ENCODE measurements at regions not wholly inside any gene's neighbourhood (a gene's known extent, or its start where the extent isn't known, plus 50 kb on each side); places are given as distances from the start of the nearest gene placed in this dataset.

GRCh38 chr13:50299546-50300249, 284.5 kb downstream of the KCNRG start:
- H3K9me3 ChIP-seq, result no peaks in the 10 kb centered on the region
- no peak overlapping the region for H3K27ac ChIP-seq
- no peaks in the 10 kb centered on the region for H3K36me3 ChIP-seq
- intact Hi-C loops (cut with DNase I), result no loop called here
- no peak for TF ChIP-seq POLR2A (IDR thresholded peaks at IDR 0.05)
- TF ChIP-seq, protein P1, sequence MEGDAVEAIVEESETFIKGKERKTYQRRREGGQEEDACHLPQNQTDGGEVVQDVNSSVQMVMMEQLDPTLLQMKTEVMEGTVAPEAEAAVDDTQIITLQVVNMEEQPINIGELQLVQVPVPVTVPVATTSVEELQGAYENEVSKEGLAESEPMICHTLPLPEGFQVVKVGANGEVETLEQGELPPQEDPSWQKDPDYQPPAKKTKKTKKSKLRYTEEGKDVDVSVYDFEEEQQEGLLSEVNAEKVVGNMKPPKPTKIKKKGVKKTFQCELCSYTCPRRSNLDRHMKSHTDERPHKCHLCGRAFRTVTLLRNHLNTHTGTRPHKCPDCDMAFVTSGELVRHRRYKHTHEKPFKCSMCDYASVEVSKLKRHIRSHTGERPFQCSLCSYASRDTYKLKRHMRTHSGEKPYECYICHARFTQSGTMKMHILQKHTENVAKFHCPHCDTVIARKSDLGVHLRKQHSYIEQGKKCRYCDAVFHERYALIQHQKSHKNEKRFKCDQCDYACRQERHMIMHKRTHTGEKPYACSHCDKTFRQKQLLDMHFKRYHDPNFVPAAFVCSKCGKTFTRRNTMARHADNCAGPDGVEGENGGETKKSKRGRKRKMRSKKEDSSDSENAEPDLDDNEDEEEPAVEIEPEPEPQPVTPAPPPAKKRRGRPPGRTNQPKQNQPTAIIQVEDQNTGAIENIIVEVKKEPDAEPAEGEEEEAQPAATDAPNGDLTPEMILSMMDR (IDR thresholded peaks at IDR 0.05), result no peak
- ATAC-seq, result no peak
- no peaks in the 10 kb centered on the region for H3K4me1 ChIP-seq
- H3K27me3 ChIP-seq, result no peaks in the 10 kb centered on the region
- DNase-seq, result no peak
- H3K4me3 ChIP-seq, result no peak overlapping the region
- 72% methylated on average over 3 of the region's 3 CpGs for WGBS (ENCODE audit: insufficient coverage, low coverage, low lambda C conversion rate, missing lambda C conversion rate)

GRCh38 chr13:50303963-50304721, 288.9 kb downstream of the KCNRG start:
- WGBS (ENCODE audit: insufficient coverage, low coverage, low lambda C conversion rate, missing lambda C conversion rate), result 84% methylated on average over 5 of the region's 5 CpGs
- DNase-seq, result no peak

GRCh38 chr13:50306156-50306555, 290.9 kb downstream of the KCNRG start:
- Histone ChIP-seq H3K9me3 (no peaks in the 10 kb centered on the region), H3K4me3 (no peak overlapping the region), H3K27ac (no peak overlapping the region), H3K36me3 (no peaks in the 10 kb centered on the region), H3K4me1 (no peaks in the 10 kb centered on the region), H3K27me3 (no peaks in the 10 kb centered on the region)
- ATAC-seq, result no peak
- TF ChIP-seq POLR2A (IDR thresholded peaks at IDR 0.05), result no peak
- TF ChIP-seq, protein P1 (IDR thresholded peaks at IDR 0.05), result no peak
- 96% methylated on average over 4 of the region's 4 CpGs for WGBS (ENCODE audit: insufficient coverage, low coverage, low lambda C conversion rate, missing lambda C conversion rate)
- no peak for DNase-seq
- intact Hi-C loops (cut with DNase I), result no loop called here

More at GRCh38 chr13:50303963-50304721, 288.9 kb downstream of the KCNRG start:
- H3K9me3 ChIP-seq, result no peaks in the 10 kb centered on the region
- no peak for ATAC-seq
- no peaks in the 10 kb centered on the region for H3K36me3 ChIP-seq
- no peaks in the 10 kb centered on the region for H3K27me3 ChIP-seq
- H3K4me3 ChIP-seq, result no peak overlapping the region
- no peak overlapping the region for H3K27ac ChIP-seq
- intact Hi-C loops (cut with DNase I), result no loop called here
- TF ChIP-seq, protein P1 (IDR thresholded peaks at IDR 0.05), result no peak
- no peak for TF ChIP-seq POLR2A (IDR thresholded peaks at IDR 0.05)
- H3K4me1 ChIP-seq, result no peaks in the 10 kb centered on the region

DNA sequence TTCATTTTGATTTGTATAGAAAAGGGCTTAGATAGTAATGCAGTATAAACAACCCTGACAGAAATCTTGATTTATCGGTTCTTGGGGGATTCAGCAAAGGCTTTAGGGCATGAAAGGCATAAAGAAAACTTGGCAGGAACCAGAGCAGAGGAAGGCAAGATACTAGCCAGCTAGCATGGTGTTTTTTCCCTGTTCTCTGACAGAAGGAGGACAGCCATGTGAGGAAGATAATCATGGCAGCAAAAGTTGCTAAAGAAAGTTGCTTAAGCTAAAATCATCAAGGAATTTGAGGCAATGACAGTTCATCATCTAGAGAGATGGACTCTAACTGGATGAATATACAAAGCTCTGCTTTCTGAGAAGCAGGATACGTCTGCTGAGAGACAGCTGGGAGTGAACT, 294.1 kb downstream of the KCNRG start:
- ATAC-seq (no peak), DNase-seq (no peak)

More for the DNA sequence above, 294.1 kb downstream of the KCNRG start:
- TF ChIP-seq, protein P1 (IDR thresholded peaks at IDR 0.05), result no peak
- TF ChIP-seq POLR2A (IDR thresholded peaks at IDR 0.05), result no peak
- no peaks in the 10 kb centered on the region for H3K36me3 ChIP-seq
- H3K4me3 ChIP-seq, result no peak overlapping the region
- H3K9me3 ChIP-seq, result no peaks in the 10 kb centered on the region
- H3K27me3 ChIP-seq, result no peaks in the 10 kb centered on the region
- H3K27ac ChIP-seq, result no peak overlapping the region
- intact Hi-C loops (cut with DNase I), result no loop called here
- WGBS (ENCODE audit: insufficient coverage, low coverage, low lambda C conversion rate, missing lambda C conversion rate), result 68% methylated on average over 2 of the region's 2 CpGs
- H3K4me1 ChIP-seq, result no peaks in the 10 kb centered on the region
